ENCODE measurements at regions not wholly inside any gene's neighbourhood (a gene's known extent, or its start where the extent isn't known, plus 50 kb on each side); places are given as distances from the start of the nearest gene placed in this dataset.

DNA sequence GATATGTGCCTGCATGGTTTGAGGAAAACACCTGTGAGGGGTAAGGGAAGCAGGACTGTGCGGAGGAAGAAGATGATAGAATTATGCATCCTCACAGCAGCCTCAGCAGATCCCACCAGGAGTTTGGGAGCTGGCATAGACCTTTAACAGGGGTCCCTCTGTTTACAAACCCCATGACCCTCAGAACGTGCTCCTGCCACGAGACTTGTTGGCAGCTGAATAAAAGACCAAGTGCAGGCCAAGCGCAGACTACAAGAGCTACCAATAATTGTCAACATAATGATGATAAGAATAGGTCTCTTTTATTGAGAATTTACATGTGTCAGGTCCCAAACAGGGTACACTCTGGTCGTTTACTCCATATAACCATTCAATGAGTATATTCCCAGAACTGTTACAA, 236.0 kb downstream of the MED10 start:
- TF ChIP-seq, protein P1, sequence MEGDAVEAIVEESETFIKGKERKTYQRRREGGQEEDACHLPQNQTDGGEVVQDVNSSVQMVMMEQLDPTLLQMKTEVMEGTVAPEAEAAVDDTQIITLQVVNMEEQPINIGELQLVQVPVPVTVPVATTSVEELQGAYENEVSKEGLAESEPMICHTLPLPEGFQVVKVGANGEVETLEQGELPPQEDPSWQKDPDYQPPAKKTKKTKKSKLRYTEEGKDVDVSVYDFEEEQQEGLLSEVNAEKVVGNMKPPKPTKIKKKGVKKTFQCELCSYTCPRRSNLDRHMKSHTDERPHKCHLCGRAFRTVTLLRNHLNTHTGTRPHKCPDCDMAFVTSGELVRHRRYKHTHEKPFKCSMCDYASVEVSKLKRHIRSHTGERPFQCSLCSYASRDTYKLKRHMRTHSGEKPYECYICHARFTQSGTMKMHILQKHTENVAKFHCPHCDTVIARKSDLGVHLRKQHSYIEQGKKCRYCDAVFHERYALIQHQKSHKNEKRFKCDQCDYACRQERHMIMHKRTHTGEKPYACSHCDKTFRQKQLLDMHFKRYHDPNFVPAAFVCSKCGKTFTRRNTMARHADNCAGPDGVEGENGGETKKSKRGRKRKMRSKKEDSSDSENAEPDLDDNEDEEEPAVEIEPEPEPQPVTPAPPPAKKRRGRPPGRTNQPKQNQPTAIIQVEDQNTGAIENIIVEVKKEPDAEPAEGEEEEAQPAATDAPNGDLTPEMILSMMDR (conservative IDR thresholded peaks at IDR 0.05; ENCODE audit: low read depth, low read length) = no peak
- TF ChIP-seq EZH2phosphoT487 (IDR thresholded peaks at IDR 0.05; ENCODE audit: borderline replicate concordance, low read length) = no peak

Data from PC-3 (cell line).